ENCODE measurements at regions not wholly inside any gene's neighbourhood (a gene's known extent, or its start where the extent isn't known, plus 50 kb on each side); places are given as distances from the start of the nearest gene placed in this dataset.

DNA sequence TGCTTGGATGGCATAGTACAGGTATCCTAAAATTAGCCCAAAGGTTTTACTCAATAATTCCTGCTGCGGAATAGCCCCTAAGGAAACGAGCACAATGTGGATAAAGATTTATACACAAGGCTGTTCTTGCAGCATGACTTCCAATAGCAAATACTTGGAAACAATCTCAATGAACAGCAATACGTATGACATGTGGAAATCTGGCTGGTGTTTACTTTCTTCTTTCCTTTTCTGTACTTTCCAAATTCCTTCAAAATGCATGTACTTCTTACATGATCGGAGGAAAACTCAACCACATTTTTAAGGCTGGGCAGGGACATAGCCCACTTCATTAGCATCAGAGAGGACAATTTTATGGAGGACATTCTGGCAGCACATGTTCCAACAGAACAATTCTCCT is 86.6 kb downstream of the C16orf95 start:
- ChIA-PET POLR2A (no interaction called here), CTCF (no interaction called here)

DNA sequence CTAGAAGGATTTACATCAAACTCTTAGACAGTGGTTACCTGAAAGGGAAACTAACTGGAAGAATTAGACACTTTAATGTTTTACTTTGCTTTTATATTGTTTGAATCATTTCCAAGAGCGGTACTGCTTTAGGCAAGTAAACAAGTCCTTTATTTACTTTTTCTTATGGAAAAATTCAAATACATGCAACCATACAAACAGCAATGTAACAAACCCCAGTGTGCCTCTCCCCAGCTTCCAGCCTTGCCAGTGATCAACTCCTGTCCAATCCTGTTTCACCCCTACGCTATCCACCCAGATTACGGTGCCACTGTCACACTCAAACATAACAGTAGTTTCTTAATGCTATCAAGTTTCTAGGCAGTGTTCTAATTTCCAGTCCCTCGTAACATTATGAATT is 85.9 kb downstream of the C16orf95 start:
- CTCF ChIA-PET, result no interaction called here
- POLR2A ChIA-PET, result no interaction called here

DNA sequence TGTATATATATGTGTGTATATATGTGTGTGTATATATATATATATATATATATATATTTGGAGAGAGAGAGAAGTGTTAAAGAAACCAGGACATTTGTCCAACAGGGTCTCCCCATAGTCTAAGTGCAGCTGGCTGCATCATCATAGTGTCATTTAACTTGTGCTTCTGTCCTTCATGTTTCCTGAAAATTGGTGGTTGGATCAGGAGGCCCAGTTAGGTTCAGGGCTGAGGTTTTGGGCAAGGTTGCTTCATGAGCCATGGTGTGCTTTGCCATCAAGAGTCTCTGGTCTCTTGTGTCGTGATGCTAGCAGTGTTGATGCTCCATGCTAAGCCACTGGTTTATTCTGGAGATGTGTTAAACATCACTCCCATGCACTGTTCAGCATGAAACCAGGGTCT is 85.3 kb downstream of the C16orf95 start:
- CTCF ChIA-PET, result no interaction called here
- POLR2A ChIA-PET, result no interaction called here

DNA sequence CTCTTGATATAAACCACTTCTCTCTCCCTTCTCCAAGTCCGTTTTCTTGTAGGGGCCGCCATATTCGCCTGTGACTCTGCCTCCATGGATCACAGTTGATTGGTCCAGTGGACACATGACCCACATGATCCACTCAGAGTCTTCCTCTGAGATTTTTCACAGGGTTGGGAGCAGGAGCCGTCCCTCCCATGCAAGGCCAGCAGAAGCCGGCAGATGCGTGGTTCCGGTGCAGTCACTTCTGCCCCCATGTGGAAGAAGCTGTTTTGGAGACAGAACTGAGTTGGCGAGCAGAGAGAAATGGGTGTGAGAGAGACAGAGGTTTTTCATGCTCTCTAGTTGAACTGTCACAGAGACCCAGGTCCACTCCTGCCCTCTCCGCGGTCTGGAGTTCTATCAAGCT is 83.3 kb downstream of the C16orf95 start:
- ChIA-PET CTCF (no interaction called here), POLR2A (no interaction called here)

DNA sequence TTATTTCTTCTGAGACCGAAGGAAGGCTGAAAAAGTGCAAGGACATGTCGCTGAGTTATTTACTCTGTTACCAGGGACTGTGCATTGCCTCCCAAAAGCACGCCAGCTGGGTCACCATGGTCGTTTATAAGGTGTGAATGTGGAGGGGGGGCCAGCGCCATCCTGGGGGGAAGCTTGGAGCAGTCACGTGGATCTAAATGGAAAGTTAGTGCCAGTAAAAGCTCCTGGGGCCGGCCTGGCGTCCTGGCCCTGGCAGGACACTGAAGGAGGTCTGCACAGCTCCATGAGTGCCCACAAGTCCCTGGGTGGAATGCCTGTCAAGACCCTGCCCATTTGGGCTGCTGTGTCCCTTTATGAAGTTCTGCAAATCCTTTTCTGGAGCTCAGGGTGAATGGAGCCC is 82.6 kb downstream of the C16orf95 start:
- POLR2A ChIA-PET, result no interaction called here
- CTCF ChIA-PET, result no interaction called here

DNA sequence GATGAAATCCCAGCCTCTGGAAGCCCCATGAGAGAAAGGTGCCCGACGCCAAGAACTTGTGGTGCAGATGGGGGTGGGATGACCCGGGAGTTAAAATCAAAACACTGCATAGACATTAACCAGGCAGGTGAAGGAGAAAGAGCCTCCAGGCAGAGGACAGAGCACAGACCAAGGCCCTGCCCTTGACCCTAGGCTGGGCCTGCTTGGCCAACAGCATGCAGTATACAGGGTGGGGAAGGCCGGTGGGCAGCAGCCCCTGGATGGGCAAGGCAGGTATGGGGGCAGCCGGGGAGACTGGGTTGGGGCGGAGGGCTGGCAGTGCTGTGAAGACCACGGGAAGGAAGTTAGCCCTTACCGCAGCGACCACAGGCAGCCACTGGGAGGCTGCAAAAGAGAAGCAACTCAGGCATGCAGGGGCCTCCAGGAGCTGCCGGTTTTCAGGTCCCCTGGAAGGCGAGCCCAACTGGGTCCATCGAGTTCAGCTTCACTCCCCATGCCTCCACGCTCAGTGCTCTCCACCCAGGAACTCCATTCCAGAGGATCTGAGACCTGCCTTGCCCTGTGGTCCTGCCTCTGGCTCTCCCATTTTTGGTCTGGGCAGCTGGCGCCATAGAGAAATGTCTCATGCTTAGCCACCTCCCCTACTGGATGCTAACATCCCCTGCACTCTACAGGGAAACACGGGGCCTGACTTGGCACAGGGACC is 81.2 kb downstream of the C16orf95 start:
- ChIA-PET CTCF (no interaction called here), POLR2A (no interaction called here)

DNA sequence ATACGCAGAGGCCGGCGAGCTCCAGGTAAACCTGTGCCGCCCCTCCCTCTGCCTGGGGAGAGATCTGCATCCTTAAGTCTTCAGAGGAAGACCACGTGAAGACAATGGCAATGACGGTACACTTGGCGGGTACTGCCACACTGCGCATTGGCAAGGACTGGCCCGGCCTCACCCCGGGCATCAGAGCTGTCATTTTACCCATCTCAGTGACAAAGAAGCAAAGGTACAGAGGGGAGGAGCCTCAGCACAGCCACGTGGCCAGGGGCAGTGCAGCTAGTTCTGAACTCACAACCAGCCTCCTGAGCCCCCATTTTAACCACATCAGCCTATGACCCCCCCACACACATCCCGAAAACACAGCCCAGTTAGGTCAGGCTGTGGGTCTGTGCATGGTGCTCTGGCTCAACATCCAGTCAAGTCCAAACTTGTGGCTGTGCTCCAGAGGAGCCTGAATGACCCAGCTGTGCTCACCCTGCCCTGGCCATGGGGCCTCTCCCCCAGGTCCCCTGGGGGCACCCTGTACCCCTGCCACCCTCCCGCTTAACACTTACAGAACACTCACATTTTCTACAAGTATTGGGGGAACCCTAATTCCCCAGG is 80.6 kb downstream of the C16orf95 start:
- CTCF ChIA-PET, result no interaction called here
- POLR2A ChIA-PET, result no interaction called here

DNA sequence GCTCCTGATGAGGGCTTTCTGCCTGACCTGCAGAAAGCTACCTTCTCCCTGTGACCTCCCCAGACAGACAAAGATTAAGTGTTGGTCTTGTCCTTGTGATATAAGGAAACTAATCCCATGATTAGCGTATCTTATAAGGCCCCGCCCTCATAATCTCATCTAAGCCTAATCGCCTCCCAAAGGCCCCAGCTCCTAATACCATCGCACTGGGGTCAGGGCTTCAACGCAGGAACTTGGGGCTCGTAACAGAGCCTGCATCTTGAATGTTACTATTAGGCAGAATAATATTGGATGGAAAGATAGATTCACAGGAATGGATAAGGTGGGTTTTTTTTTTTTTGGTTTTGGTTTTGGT is 78.9 kb downstream of the C16orf95 start:
- POLR2A ChIA-PET, result no interaction called here
- CTCF ChIA-PET, result no interaction called here

DNA sequence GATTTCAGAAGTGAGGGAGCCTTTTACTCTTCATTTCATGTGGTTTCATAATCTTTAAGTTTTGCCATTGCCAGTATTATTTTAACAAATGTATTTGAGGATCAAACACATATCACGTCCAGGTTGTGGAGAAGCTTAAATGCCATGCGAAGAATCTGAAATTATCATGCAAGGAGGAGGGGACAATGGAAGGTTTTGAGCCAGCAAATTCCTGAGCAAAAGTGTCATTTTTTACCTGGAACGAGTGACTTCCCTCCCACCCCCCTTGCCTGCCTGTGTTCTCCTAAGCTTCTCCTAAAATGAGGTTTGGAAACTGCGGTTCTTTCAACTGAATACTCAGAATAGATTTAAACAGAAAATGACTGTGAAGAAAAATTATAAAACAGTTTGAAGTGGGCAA is 77.6 kb downstream of the C16orf95 start:
- CTCF ChIA-PET, result no interaction called here
- POLR2A ChIA-PET, result interaction anchor here (0.6 kb wide), 1 partner anchor 25 kb away, joined by 3 read pairs; no protein-coding TSS in a partner anchor

DNA sequence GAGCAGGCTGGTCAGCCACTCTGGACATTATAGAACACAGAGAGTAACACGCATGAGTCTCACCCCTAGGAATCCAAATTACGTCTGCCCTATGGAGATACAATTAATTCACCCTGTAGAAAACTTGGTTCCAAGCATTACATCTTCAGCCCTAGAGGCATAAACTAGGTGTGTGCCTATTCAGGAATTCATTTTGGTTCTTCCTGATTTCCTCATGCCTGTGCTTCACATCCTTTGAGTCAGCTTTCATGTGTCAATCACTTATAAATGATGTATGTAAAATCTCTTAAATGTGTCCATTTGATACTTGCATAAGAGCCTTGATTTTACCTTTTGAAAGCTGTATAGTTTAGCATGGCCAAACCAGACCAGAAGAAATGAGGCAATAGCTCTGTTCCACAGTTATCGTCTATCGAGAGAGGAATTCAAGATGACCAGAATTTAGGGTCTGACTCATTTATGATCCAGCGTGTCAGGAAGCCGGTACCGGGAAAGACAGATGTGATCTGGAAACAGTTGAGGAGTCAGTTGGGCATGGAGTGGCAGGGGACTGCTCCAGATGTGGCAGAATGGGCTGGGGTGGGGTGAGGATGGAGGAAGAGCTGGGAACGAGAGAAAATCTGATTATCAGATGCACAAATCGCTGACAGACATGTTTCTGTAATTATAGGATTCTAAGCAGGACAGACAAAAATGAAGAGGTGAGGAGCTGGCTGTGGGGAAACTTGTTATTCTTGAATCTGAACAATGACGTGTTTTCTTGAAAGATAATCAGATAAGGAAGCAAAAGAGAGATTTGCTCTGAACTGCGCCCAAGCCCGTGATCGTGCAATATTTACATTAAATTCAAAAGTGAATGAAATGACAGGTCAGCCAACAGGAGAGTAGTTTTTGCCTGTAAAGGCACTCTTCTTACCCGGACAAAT is 76.7 kb downstream of the C16orf95 start:
- POLR2A ChIA-PET, result interaction anchor here (0.6 kb wide), 1 partner anchor 24 kb away, joined by 3 read pairs; no protein-coding TSS in a partner anchor

DNA sequence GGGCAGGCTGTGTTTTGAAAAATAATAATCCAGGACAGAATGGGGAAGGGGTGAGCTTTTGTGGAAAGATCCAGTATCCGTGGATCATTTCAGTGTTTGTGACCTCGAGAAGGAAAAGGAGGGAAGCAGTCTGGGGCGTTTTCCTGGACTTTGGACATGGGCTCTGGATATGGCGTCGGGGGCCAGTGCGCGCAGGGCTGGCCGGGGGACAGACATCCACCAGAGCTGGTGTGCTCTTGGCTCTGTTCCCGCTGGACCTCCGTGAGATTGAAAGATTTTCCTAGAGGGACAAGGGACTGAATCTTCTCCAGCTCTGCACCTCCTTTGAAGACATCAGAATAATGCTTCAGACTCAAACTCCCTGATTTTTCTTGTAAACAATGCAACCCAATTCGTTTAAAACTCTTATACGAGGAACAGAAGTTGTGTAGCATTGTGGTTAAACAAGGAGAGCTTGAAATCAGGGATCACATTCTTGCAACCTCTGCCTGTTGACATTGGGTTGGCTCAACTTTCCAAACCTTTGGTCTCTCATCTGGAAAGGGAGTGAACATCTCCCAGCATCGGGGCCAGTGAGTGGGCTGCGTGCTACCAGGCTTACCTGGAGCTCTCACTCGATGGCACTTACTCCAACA is 75.9 kb downstream of the C16orf95 start:
- POLR2A ChIA-PET, result no interaction called here
- CTCF ChIA-PET, result no interaction called here

More for the DNA sequence above, 76.7 kb downstream of the C16orf95 start:
- CTCF ChIA-PET, result no interaction called here

DNA sequence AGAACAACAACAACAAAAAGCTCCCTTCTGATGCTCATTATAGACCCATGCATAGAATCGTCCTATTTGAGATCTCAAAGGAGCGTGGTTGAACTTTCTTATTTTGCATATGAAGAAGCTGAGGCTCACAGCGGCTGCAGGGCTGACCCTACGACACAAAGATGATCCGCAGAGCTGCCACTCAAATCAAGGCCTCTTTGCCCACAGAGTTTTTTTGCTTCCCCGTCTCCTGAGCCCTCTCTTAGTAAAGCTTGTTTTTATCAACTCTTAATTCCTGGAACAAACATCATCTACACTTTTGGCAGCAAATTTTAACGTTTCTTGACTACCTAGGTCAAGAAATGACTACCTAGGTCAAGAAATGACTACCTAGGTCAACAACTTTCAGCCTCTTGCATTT is 73.7 kb downstream of the C16orf95 start:
- POLR2A ChIA-PET, result interaction anchor here (0.6 kb wide), 1 partner anchor 48 kb away, joined by 3 read pairs; no protein-coding TSS in a partner anchor
- CTCF ChIA-PET, result interaction anchor here (1.0 kb wide), 1 partner anchor 27 kb away, joined by 3 read pairs; no protein-coding TSS in a partner anchor

DNA sequence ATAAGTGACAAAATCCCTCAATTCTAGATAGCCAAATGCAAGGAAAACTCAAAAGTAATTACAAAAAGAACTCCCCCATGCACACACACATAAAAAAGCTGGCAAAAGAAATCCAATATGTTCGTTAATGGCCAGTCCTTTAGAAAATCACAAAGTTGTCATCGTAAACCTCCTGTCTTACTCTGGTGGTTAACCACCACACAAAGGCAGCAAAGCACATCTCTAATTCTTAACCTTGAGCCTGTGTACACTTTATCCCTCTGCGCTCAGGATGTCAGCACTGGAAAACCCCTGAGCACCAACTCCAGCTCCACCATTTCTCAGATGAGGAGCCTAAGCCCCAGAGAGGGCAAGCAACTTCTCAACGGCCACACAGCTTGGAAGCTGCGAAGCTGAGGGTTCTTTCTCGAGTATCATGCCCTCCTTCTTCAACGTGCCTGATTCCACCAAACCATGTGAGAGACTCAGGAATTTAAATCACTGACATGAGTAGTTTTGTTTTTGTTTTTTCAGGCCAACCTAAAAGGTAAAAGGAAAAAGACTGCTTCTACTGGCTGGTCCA is 72.5 kb downstream of the C16orf95 start:
- CTCF ChIA-PET, result interaction anchor here (1.2 kb wide), 1 partner anchor 53 kb away, joined by 3 read pairs; no protein-coding TSS in a partner anchor
- POLR2A ChIA-PET, result no interaction called here

DNA sequence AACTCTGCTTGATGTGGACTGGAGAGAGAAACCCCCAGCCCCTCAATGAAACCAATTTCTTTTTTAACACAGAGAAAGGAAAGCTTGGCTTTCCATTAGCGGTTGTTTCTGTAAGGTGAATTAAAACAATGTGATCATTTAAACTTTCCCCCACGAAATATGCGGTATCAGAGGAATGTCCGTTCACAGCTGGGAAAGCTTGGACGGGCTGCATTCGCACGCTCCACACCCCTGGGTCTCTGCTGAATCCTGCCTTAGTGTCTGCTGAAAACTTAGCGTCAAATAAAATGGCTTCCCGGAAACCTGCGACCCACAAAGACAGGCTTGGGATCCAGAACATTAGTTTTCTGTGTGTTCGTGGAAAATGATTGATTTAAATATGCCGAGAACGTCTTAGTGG is 71.7 kb downstream of the C16orf95 start:
- POLR2A ChIA-PET, result interaction anchor here (0.7 kb wide), 1 partner anchor 20 kb away, joined by 3 read pairs; no protein-coding TSS in a partner anchor
- CTCF ChIA-PET, result interaction anchor here (1.2 kb wide), 1 partner anchor 53 kb away, joined by 3 read pairs; no protein-coding TSS in a partner anchor

DNA sequence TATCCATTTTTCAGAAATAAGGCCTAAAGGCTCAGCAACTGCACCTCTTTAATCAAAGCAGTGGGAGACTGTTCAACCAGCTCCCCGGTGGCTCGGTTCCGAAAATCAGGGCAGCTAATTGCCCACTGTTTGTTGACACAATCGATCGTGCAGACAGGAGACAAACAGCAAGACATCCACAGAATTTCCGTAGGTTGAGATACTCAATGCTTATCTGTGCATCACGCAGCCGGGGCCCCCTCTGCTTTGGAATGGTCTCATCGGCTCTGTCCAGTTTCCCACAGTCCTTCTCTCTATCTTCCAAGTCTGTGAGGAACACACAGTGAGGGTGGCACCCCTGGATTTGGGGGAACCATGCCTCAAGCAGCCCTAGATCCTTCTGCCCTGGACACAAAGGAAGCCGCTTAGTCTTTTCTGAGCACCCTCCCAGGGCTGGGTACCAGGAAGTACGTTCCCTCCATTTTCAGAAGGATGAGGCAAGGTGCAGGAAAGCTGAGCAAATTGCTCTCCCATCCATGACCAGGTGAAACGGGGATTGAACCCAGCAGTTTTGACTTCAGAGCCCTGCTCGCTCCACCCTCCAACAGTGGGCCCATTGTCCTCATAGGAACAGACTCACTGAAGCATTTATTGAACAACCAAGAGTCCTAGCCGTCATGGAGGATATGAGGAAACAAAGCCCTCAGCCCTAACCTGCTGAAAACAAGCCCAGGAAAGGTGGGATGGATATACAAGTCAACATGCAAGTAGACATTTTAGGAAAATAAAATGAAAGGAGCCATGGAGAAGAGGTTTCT is 70.7 kb downstream of the C16orf95 start:
- CTCF ChIA-PET, result no interaction called here
- POLR2A ChIA-PET, result interaction anchor here (0.7 kb wide), 1 partner anchor 19 kb away, joined by 3 read pairs; no protein-coding TSS in a partner anchor

DNA sequence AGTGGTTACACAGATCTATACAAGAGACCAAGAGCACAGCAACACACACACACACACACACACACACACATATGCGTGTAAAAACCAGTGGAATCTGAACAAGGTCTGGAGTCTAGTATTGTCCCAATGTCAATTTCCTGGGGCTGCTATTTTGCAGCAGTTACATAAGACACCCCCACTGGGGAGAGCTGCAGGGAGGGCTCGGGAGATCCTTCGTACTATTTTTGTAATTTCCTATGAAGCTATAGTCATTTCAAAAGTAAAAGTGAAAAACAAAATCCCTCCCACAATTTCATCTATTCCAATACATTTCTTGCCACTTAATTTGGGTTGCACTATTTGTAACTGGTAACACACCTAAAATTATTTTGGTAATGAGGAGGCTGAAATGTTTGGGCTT is 68.5 kb downstream of the C16orf95 start:
- ChIA-PET CTCF (no interaction called here), POLR2A (no interaction called here)

DNA sequence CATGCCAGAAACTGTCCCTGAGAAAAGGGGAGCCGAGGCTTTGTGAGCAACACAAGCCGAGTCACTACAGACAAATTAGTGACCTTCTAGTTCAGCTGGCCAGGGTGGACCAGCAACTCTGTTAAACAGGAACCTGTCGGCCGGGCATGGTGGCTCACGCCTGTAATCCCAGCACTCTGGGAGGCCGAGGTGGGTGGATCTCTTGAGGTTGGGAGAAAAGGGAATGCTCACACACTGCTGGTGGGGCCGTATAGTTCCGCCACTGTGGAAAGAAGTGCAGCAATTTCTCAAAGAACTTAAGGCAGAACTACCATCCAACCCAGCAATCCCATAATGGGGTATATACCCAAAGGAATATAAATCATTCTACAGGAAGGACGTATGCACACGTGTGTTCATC is 67.8 kb downstream of the C16orf95 start:
- POLR2A ChIA-PET, result no interaction called here
- CTCF ChIA-PET, result no interaction called here

DNA sequence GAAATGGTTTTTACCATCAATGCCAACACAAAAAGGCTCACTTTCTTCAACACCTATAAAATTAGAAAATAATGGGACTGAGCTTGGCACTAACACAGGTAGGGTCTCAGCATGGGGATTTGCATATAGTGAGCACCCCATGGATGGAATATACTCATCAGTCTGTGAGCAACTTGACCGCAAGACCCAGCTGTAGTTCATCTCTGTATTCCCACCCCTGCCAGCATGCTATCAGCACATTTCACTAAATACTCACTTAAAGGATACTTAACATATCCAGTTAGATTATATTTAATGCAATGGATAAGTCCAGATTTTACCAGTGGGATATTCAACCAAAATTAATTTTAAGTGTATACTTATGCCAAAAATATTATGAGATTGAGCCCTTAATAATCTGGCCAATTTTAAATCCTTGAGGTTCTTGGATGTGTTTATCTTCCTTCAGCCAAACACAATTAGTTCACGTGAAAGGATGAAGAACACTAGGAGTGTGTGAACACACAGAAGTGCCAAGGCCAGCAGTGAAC is 66.7 kb downstream of the C16orf95 start:
- ChIA-PET POLR2A (no interaction called here), CTCF (no interaction called here)
